ENCODE measurements at regions not wholly inside any gene's neighbourhood (a gene's known extent, or its start where the extent isn't known, plus 50 kb on each side); places are given as distances from the start of the nearest gene placed in this dataset.

DNA sequence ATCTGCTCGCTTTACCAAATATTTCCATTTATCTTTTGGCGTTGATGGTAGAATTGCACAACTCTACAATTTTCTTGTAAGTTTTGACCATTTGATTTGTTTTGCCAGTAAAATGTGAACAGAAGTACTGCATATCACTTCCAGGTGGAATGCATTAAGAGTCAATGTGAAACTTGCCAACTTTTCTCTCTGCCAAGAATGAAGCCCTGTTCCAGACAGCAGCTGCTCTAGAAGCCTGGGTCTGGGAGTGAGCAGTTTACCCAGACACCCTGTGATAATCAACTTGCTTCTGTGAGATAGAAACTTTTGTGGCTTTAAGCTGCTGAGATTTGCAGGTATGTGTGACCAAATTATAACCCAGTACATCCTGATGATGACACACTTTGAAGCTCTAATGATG, 115.9 kb upstream of the SYT4 start:
- H3K4me3 ChIP-seq (ENCODE audit: low read depth in 1 of 2, low read length in 2 of 2), result no peak overlapping the region
- H3K36me3 ChIP-seq (ENCODE audit: control insufficient read depth in 1 of 2, insufficient read depth in 2 of 2, low read length in 2 of 2), result no peaks in the 10 kb centered on the region
- H3K27me3 ChIP-seq (ENCODE audit: control insufficient read depth in 1 of 2, insufficient read depth in 2 of 2, low read length in 2 of 2), result no peaks in the 10 kb centered on the region
- no peak overlapping the region for H3K27ac ChIP-seq (ENCODE audit: low read depth, low read length)
- H3K4me1 ChIP-seq (ENCODE audit: control insufficient read depth in 1 of 2, insufficient read depth in 2 of 2, low read length in 2 of 2), result no peaks in the 10 kb centered on the region
- no peak overlapping the region for H3K9ac ChIP-seq (ENCODE audit: low read depth in 1 of 2, low read length in 2 of 2)
- H3K9me3 ChIP-seq (ENCODE audit: control insufficient read depth in 1 of 2, low read length in 2 of 2), result no peaks in the 10 kb centered on the region

DNA sequence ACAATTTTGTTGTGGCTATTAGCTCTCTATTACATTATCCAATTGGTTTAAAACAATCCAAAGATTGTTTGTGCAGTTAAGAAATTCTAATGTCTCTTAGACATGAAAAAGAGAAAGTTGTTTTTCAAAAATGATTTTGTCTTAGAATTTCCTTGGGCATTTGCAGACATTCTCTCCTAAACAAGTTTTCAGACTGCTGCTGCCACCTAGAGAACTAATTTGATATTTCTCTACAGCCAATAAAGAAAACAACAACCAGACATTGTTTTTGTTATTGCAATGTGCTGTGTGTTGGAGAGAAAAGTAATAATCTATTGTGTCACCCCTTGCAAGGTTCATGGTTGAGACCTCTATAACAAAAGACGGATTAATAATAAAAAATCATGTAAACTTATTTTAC, 119.0 kb upstream of the SYT4 start:
- Histone ChIP-seq H3K27ac (ENCODE audit: low read depth, low read length) (no peak overlapping the region), H3K27me3 (ENCODE audit: control insufficient read depth in 1 of 2, insufficient read depth in 2 of 2, low read length in 2 of 2) (no peaks in the 10 kb centered on the region), H3K4me3 (ENCODE audit: low read depth in 1 of 2, low read length in 2 of 2) (no peak overlapping the region), H3K9me3 (ENCODE audit: control insufficient read depth in 1 of 2, low read length in 2 of 2) (no peaks in the 10 kb centered on the region), H3K4me1 (ENCODE audit: control insufficient read depth in 1 of 2, insufficient read depth in 2 of 2, low read length in 2 of 2) (no peaks in the 10 kb centered on the region), H3K9ac (ENCODE audit: low read depth in 1 of 2, low read length in 2 of 2) (no peak overlapping the region), H3K36me3 (ENCODE audit: control insufficient read depth in 1 of 2, insufficient read depth in 2 of 2, low read length in 2 of 2) (no peaks in the 10 kb centered on the region)

- H3K4me1 ChIP-seq (ENCODE audit: control insufficient read depth in 1 of 2, insufficient read depth in 2 of 2, low read length in 2 of 2), result no peaks in the 10 kb centered on the region
- no peaks in the 10 kb centered on the region for H3K27me3 ChIP-seq (ENCODE audit: control insufficient read depth in 1 of 2, insufficient read depth in 2 of 2, low read length in 2 of 2)
- H3K36me3 ChIP-seq (ENCODE audit: control insufficient read depth in 1 of 2, insufficient read depth in 2 of 2, low read length in 2 of 2), result no peaks in the 10 kb centered on the region
- no peaks in the 10 kb centered on the region for H3K9me3 ChIP-seq (ENCODE audit: control insufficient read depth in 1 of 2, low read length in 2 of 2)
- H3K9ac ChIP-seq (ENCODE audit: low read depth in 1 of 2, low read length in 2 of 2), result no peak overlapping the region
- H3K4me3 ChIP-seq (ENCODE audit: low read depth in 1 of 2, low read length in 2 of 2), result no peak overlapping the region
- H3K27ac ChIP-seq (ENCODE audit: low read depth, low read length), result no peak overlapping the region
Measured at GRCh38 chr18:43398601-43399000, 121.3 kb upstream of the SYT4 start.

DNA sequence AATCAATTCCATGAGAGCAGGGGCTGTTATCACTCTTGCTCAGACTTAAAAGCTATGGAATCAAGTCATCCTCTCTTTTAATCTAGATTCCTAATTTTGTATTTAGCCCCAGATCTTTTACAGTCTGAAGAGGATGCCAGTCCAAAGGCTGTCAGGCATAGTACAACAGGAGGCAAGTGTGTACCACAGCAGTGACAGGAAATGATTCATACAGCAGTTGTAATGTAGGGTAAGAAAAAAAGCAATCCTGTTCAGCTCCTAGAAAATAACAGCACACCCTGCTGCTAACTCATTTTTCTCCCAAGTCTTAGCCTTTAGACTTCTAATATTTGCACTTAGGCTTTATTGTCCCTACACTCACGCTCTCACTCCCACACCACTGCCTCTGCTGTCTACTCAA, 127.8 kb upstream of the SYT4 start:
- Histone ChIP-seq H3K27ac (ENCODE audit: low read depth, low read length) (no peak overlapping the region), H3K27me3 (ENCODE audit: control insufficient read depth in 1 of 2, insufficient read depth in 2 of 2, low read length in 2 of 2) (no peaks in the 10 kb centered on the region)

DNA sequence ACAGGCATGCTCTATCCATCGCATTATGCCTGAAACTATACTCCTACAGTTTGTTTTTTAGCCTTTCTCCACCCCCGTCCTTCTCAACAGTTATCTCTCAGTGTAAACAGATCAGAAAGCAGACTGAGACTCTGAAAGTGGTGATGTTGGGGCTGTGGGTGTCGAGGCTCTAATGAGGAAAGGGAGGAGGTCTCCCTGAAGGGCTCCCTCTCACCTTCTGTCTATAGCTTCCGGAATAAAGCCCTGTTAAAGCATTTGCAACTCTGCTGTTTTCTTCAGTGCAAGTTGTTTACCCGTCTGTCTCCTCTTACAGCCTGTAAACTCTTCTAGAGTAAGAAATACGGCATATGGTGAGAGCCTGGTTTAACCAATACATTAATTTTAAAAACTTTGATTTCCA, 136.7 kb upstream of the SYT4 start:
- Histone ChIP-seq H3K9ac (ENCODE audit: low read depth in 1 of 2, low read length in 2 of 2) (no peak overlapping the region), H3K36me3 (ENCODE audit: control insufficient read depth in 1 of 2, insufficient read depth in 2 of 2, low read length in 2 of 2) (no peaks in the 10 kb centered on the region), H3K4me1 (ENCODE audit: control insufficient read depth in 1 of 2, insufficient read depth in 2 of 2, low read length in 2 of 2) (no peaks in the 10 kb centered on the region), H3K9me3 (ENCODE audit: control insufficient read depth in 1 of 2, low read length in 2 of 2) (no peaks in the 10 kb centered on the region), H3K4me3 (ENCODE audit: low read depth in 1 of 2, low read length in 2 of 2) (no peak overlapping the region), H3K27ac (ENCODE audit: low read depth, low read length) (no peak overlapping the region), H3K27me3 (ENCODE audit: control insufficient read depth in 1 of 2, insufficient read depth in 2 of 2, low read length in 2 of 2) (no peaks in the 10 kb centered on the region)

More for the DNA sequence above, 127.8 kb upstream of the SYT4 start:
- Histone ChIP-seq H3K4me3 (ENCODE audit: low read depth in 1 of 2, low read length in 2 of 2) (no peak overlapping the region), H3K9ac (ENCODE audit: low read depth in 1 of 2, low read length in 2 of 2) (no peak overlapping the region), H3K36me3 (ENCODE audit: control insufficient read depth in 1 of 2, insufficient read depth in 2 of 2, low read length in 2 of 2) (no peaks in the 10 kb centered on the region), H3K4me1 (ENCODE audit: control insufficient read depth in 1 of 2, insufficient read depth in 2 of 2, low read length in 2 of 2) (no peaks in the 10 kb centered on the region), H3K9me3 (ENCODE audit: control insufficient read depth in 1 of 2, low read length in 2 of 2) (no peaks in the 10 kb centered on the region)

GRCh38 chr18:43420091-43420490, 142.8 kb upstream of the SYT4 start:
- no peaks in the 10 kb centered on the region for H3K27me3 ChIP-seq (ENCODE audit: control insufficient read depth in 1 of 2, insufficient read depth in 2 of 2, low read length in 2 of 2)

DNA sequence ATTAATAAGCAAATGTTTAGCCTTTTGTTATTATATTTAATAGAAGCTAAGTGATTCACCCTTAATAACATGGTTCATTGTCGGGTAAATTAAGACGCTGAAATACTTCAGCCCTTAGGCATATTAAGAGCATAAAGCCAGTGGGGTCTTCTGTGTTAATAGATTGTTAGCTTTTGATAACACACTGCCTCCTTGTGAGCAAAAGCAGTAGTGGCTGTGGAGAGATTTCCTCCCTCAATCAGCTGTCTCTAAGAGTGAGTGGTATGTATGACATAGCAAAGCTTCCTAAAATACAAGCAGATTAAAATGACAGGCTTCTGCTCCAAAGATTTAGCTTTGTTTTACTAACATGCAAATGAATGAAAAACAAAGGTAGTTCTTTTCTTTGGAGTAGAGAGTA, 143.7 kb upstream of the SYT4 start:
- H3K9ac ChIP-seq (ENCODE audit: low read depth in 1 of 2, low read length in 2 of 2), result no peak overlapping the region

More at GRCh38 chr18:43420091-43420490, 142.8 kb upstream of the SYT4 start:
- Histone ChIP-seq H3K4me1 (ENCODE audit: control insufficient read depth in 1 of 2, insufficient read depth in 2 of 2, low read length in 2 of 2) (no peaks in the 10 kb centered on the region), H3K36me3 (ENCODE audit: control insufficient read depth in 1 of 2, insufficient read depth in 2 of 2, low read length in 2 of 2) (no peaks in the 10 kb centered on the region), H3K9me3 (ENCODE audit: control insufficient read depth in 1 of 2, low read length in 2 of 2) (no peaks in the 10 kb centered on the region), H3K4me3 (ENCODE audit: low read depth in 1 of 2, low read length in 2 of 2) (no peak overlapping the region), H3K9ac (ENCODE audit: low read depth in 1 of 2, low read length in 2 of 2) (no peak overlapping the region), H3K27ac (ENCODE audit: low read depth, low read length) (no peak overlapping the region)

DNA sequence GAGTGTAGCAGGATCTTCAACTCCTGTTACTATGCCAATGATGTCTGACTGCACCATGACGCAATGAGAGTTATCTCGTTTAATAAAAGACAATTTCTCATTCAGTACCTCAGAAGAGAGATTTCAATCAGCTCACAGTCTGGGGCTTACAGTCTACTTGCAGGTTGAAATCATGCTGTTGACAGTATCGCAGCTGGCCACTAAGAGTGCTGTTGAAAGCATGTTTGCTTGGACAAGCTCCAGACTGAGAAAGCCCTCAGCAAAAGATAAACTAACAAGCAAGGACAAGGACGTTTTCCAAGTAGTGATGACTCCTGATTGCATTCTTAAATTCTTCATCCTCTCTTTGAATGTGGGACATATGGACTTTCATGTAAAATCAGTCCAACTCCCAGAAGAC, 145.2 kb upstream of the SYT4 start:
- no peaks in the 10 kb centered on the region for H3K27me3 ChIP-seq (ENCODE audit: control insufficient read depth in 1 of 2, insufficient read depth in 2 of 2, low read length in 2 of 2)

More for the DNA sequence above, 143.7 kb upstream of the SYT4 start:
- Histone ChIP-seq H3K36me3 (ENCODE audit: control insufficient read depth in 1 of 2, insufficient read depth in 2 of 2, low read length in 2 of 2) (no peaks in the 10 kb centered on the region), H3K9me3 (ENCODE audit: control insufficient read depth in 1 of 2, low read length in 2 of 2) (no peaks in the 10 kb centered on the region), H3K4me1 (ENCODE audit: control insufficient read depth in 1 of 2, insufficient read depth in 2 of 2, low read length in 2 of 2) (no peaks in the 10 kb centered on the region), H3K4me3 (ENCODE audit: low read depth in 1 of 2, low read length in 2 of 2) (no peak overlapping the region), H3K27me3 (ENCODE audit: control insufficient read depth in 1 of 2, insufficient read depth in 2 of 2, low read length in 2 of 2) (no peaks in the 10 kb centered on the region), H3K27ac (ENCODE audit: low read depth, low read length) (no peak overlapping the region)

DNA sequence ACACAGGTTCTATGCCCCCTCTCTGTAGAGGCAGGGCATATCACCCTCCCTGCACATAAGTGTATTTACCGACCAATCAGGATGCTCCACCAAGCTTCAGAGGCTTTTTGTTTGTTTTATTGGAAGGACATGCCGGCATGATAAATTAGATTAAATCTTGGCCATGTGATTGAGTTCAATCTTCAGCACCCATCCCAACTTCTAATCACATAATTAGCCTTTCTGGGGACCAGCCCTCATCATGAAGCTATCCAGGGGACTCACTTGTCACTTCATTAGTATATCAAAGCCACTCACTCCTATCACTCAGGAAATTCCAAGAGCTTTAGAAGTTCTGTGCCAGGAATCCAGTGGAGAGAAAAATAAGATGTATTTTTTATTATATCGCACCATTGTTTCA, 158.6 kb upstream of the SYT4 start:
- Histone ChIP-seq H3K27ac (ENCODE audit: low read depth, low read length) (no peak overlapping the region), H3K9ac (ENCODE audit: low read depth in 1 of 2, low read length in 2 of 2) (no peak overlapping the region), H3K4me1 (ENCODE audit: control insufficient read depth in 1 of 2, insufficient read depth in 2 of 2, low read length in 2 of 2) (no peaks in the 10 kb centered on the region), H3K27me3 (ENCODE audit: control insufficient read depth in 1 of 2, insufficient read depth in 2 of 2, low read length in 2 of 2) (no peaks in the 10 kb centered on the region), H3K36me3 (ENCODE audit: control insufficient read depth in 1 of 2, insufficient read depth in 2 of 2, low read length in 2 of 2) (no peaks in the 10 kb centered on the region), H3K9me3 (ENCODE audit: control insufficient read depth in 1 of 2, low read length in 2 of 2) (peaks cover 2 to 4% of the 10 kb centered on the region in 2 donors), H3K4me3 (ENCODE audit: low read depth in 1 of 2, low read length in 2 of 2) (no peak overlapping the region)

More for the DNA sequence above, 145.2 kb upstream of the SYT4 start:
- H3K4me1 ChIP-seq (ENCODE audit: control insufficient read depth in 1 of 2, insufficient read depth in 2 of 2, low read length in 2 of 2), result no peaks in the 10 kb centered on the region
- H3K9me3 ChIP-seq (ENCODE audit: control insufficient read depth in 1 of 2, low read length in 2 of 2), result no peaks in the 10 kb centered on the region
- H3K4me3 ChIP-seq (ENCODE audit: low read depth in 1 of 2, low read length in 2 of 2), result no peak overlapping the region
- H3K9ac ChIP-seq (ENCODE audit: low read depth in 1 of 2, low read length in 2 of 2), result no peak overlapping the region
- no peaks in the 10 kb centered on the region for H3K36me3 ChIP-seq (ENCODE audit: control insufficient read depth in 1 of 2, insufficient read depth in 2 of 2, low read length in 2 of 2)
- H3K27ac ChIP-seq (ENCODE audit: low read depth, low read length), result no peak overlapping the region

GRCh38 chr18:43442131-43442530, 164.8 kb upstream of the SYT4 start:
- Histone ChIP-seq H3K36me3 (ENCODE audit: control insufficient read depth in 1 of 2, insufficient read depth in 2 of 2, low read length in 2 of 2) (no peaks in the 10 kb centered on the region), H3K9ac (ENCODE audit: low read depth in 1 of 2, low read length in 2 of 2) (no peak overlapping the region), H3K4me3 (ENCODE audit: low read depth in 1 of 2, low read length in 2 of 2) (no peak overlapping the region), H3K27me3 (ENCODE audit: control insufficient read depth in 1 of 2, insufficient read depth in 2 of 2, low read length in 2 of 2) (no peaks in the 10 kb centered on the region), H3K9me3 (ENCODE audit: control insufficient read depth in 1 of 2, low read length in 2 of 2) (peaks cover 2 to 4% of the 10 kb centered on the region in 2 donors), H3K27ac (ENCODE audit: low read depth, low read length) (no peak overlapping the region), H3K4me1 (ENCODE audit: control insufficient read depth in 1 of 2, insufficient read depth in 2 of 2, low read length in 2 of 2) (no peaks in the 10 kb centered on the region)

- H3K27ac ChIP-seq (ENCODE audit: low read depth, low read length), result no peak overlapping the region
- H3K4me1 ChIP-seq (ENCODE audit: control insufficient read depth in 1 of 2, insufficient read depth in 2 of 2, low read length in 2 of 2), result no peaks in the 10 kb centered on the region
- H3K9me3 ChIP-seq (ENCODE audit: control insufficient read depth in 1 of 2, low read length in 2 of 2), result peaks cover 2 to 4% of the 10 kb centered on the region in 2 donors
- no peaks in the 10 kb centered on the region for H3K36me3 ChIP-seq (ENCODE audit: control insufficient read depth in 1 of 2, insufficient read depth in 2 of 2, low read length in 2 of 2)
- no peaks in the 10 kb centered on the region for H3K27me3 ChIP-seq (ENCODE audit: control insufficient read depth in 1 of 2, insufficient read depth in 2 of 2, low read length in 2 of 2)
- no peak overlapping the region for H3K9ac ChIP-seq (ENCODE audit: low read depth in 1 of 2, low read length in 2 of 2)
- no peak overlapping the region for H3K4me3 ChIP-seq (ENCODE audit: low read depth in 1 of 2, low read length in 2 of 2)
Measured at GRCh38 chr18:43442571-43442970, 165.3 kb upstream of the SYT4 start.

Data from duodenal mucosa (tissue), 2 donors.